ENCODE measurements at regions not wholly inside any gene's neighbourhood (a gene's known extent, or its start where the extent isn't known, plus 50 kb on each side); places are given as distances from the start of the nearest gene placed in this dataset.

GRCh38 chr2:188726626-188727247 lies 247.4 kb upstream of the COL3A1 start:
- TF ChIP-seq CTCF (IDR thresholded peaks at IDR 0.05; ENCODE audit: borderline replicate concordance, control extremely low read depth, extremely low read depth, insufficient read depth, missing control alignments): no peak
- no peak for DNase-seq (ENCODE audit: low spot score)
- in situ Hi-C loops (cut with MboI; ENCODE audit: low sequenced_read_pairs, unreplicated experiment): no loop called here

GRCh38 chr2:188727846-188728245 lies 246.3 kb upstream of the COL3A1 start:
- no peak for TF ChIP-seq CTCF (IDR thresholded peaks at IDR 0.05; ENCODE audit: borderline replicate concordance, control extremely low read depth, extremely low read depth, insufficient read depth, missing control alignments)
- no peak for DNase-seq (ENCODE audit: low spot score)
- in situ Hi-C loops (cut with MboI; ENCODE audit: low sequenced_read_pairs, unreplicated experiment): no loop called here

GRCh38 chr2:188734691-188735090 lies 239.5 kb upstream of the COL3A1 start:
- in situ Hi-C loops (cut with MboI; ENCODE audit: low sequenced_read_pairs, unreplicated experiment): no loop called here
- no peak for TF ChIP-seq CTCF (IDR thresholded peaks at IDR 0.05; ENCODE audit: borderline replicate concordance, control extremely low read depth, extremely low read depth, insufficient read depth, missing control alignments)
- no peak for DNase-seq (ENCODE audit: low spot score)

GRCh38 chr2:188746727-188747126 lies 227.4 kb upstream of the COL3A1 start:
- in situ Hi-C loops (cut with MboI; ENCODE audit: low sequenced_read_pairs, unreplicated experiment): no loop called here
- no peak for TF ChIP-seq CTCF (IDR thresholded peaks at IDR 0.05; ENCODE audit: borderline replicate concordance, control extremely low read depth, extremely low read depth, insufficient read depth, missing control alignments)
- no peak for DNase-seq (ENCODE audit: low spot score)

- in situ Hi-C loops (cut with MboI; ENCODE audit: low sequenced_read_pairs, unreplicated experiment): no loop called here
- TF ChIP-seq CTCF (IDR thresholded peaks at IDR 0.05; ENCODE audit: borderline replicate concordance, control extremely low read depth, extremely low read depth, insufficient read depth, missing control alignments): no peak
- no peak for DNase-seq (ENCODE audit: low spot score)
Observed at GRCh38 chr2:188751816-188752215, 222.4 kb upstream of the COL3A1 start.

GRCh38 chr2:188752311-188752710 lies 221.9 kb upstream of the COL3A1 start:
- TF ChIP-seq CTCF (IDR thresholded peaks at IDR 0.05; ENCODE audit: borderline replicate concordance, control extremely low read depth, extremely low read depth, insufficient read depth, missing control alignments): no peak
- DNase-seq (ENCODE audit: low spot score): no peak
- in situ Hi-C loops (cut with MboI; ENCODE audit: low sequenced_read_pairs, unreplicated experiment): no loop called here

All from GM13976 (cell line).